HG03354 (cell line): ENCODE measurements at regions not wholly inside any gene's neighbourhood (a gene's known extent, or its start where the extent isn't known, plus 50 kb on each side); places are given as distances from the start of the nearest gene placed in this dataset.
A peak's percentile ranks its signal among the peaks of the same experiment; 100 is the strongest.

Experiments
- ATAC-seq: cut with Tn5 transposase; IDR thresholded peaks from one replicate; pipeline ENCODE4 v1.9.1; 2021; ENCODE audit warnings: mild to moderate bottlenecking; ENCODE audit not compliant: unreplicated experiment, poor library complexity, severe bottlenecking

GRCh38 chrX:129193357-129193756 is 329.9 kb downstream of the SMARCA1 start:
- no peak for ATAC-seq

GRCh38 chrX:129188231-129188630 is 335.1 kb downstream of the SMARCA1 start:
- no peak for ATAC-seq

GRCh38 chrX:129176710-129177109 is 346.6 kb downstream of the SMARCA1 start:
- ATAC-seq: no peak

- no peak for ATAC-seq
These were observed 362.2 kb downstream of the SMARCA1 start for GRCh38 chrX:129161108-129161507.

GRCh38 chrX:129158505-129158904 is 364.8 kb downstream of the SMARCA1 start:
- ATAC-seq: no peak

GRCh38 chrX:129145840-129146272 is 377.4 kb downstream of the SMARCA1 start:
- no peak for ATAC-seq

- ATAC-seq: no peak
These were observed 377.9 kb downstream of the SMARCA1 start for GRCh38 chrX:129145385-129145784.

GRCh38 chrX:129144172-129145038 is 378.9 kb downstream of the SMARCA1 start:
- no peak for ATAC-seq

GRCh38 chrX:129139837-129140598 is 383.3 kb downstream of the SMARCA1 start:
- no peak for ATAC-seq

GRCh38 chrX:129125122-129125914 is 398.0 kb downstream of the SMARCA1 start:
- no peak for ATAC-seq

GRCh38 chrX:129123795-129124194 is 399.5 kb downstream of the SMARCA1 start:
- no peak for ATAC-seq

GRCh38 chrX:129116676-129117470 is 406.4 kb downstream of the SMARCA1 start:
- ATAC-seq: no peak

GRCh38 chrX:129115935-129116334 is 407.4 kb downstream of the SMARCA1 start:
- ATAC-seq: no peak

GRCh38 chrX:129115104-129115503 is 408.2 kb downstream of the SMARCA1 start:
- ATAC-seq: peak; percentile 95

- ATAC-seq: no peak
These were observed 412.1 kb downstream of the SMARCA1 start for GRCh38 chrX:129111081-129111798.

- no peak for ATAC-seq
These were observed 414.4 kb downstream of the SMARCA1 start for GRCh38 chrX:129108936-129109335.

GRCh38 chrX:129099207-129099606 is 424.1 kb downstream of the SMARCA1 start:
- no peak for ATAC-seq

GRCh38 chrX:129097668-129098067 is 425.6 kb downstream of the SMARCA1 start:
- ATAC-seq: no peak

GRCh38 chrX:129093706-129094105 is 429.6 kb downstream of the SMARCA1 start:
- ATAC-seq: no peak
